DMS79 treated with DMSO at 0.1 percent for 48 hours (cell line): ENCODE measurements at regions not wholly inside any gene's neighbourhood (a gene's known extent, or its start where the extent isn't known, plus 50 kb on each side); places are given as distances from the start of the nearest gene placed in this dataset.

Source experiments
- DNase-seq: peaks from one replicate; lab custom pipeline; 2025; lab: John Stamatoyannopoulos, UW

GRCh38 chr13:74194846-74195245 lies 60.6 kb upstream of the KLF12 start:
- DNase-seq, result no peak

- no peak for DNase-seq
Measured at GRCh38 chr13:74193391-74193790, 59.2 kb upstream of the KLF12 start.

- no peak for DNase-seq
Measured at GRCh38 chr13:74191410-74191809, 57.2 kb upstream of the KLF12 start.

- DNase-seq, result no peak
Measured at GRCh38 chr13:74190999-74191398, 56.8 kb upstream of the KLF12 start.

- DNase-seq, result no peak
Measured at GRCh38 chr13:74187564-74187963, 53.4 kb upstream of the KLF12 start.

GRCh38 chr13:74184283-74184682 lies 50.1 kb upstream of the KLF12 start:
- DNase-seq, result no peak
